HEK293T (cell line): ENCODE measurements at regions not wholly inside any gene's neighbourhood (a gene's known extent, or its start where the extent isn't known, plus 50 kb on each side); places are given as distances from the start of the nearest gene placed in this dataset.

ENCODE experiments used
- ARNT ChIP-seq: fragments of 450-650 bp; IDR thresholded peaks from 2 replicates; pipeline ENCODE4 v1.6.1; 2017; ENCODE audit warnings: mild to moderate bottlenecking
- BHLHE40 ChIP-seq: fragments of 450-650 bp; IDR thresholded peaks from 2 replicates; pipeline ENCODE4 v1.6.1; 2016; ENCODE audit warnings: mild to moderate bottlenecking, moderate library complexity, borderline replicate concordance
- CTBP1 ChIP-seq: fragments of 450-650 bp; IDR thresholded peaks from 2 replicates; pipeline ENCODE4 v1.6.1; 2016; ENCODE audit warnings: borderline replicate concordance
- FOXK2 ChIP-seq: fragments of 450-650 bp; IDR thresholded peaks from 2 replicates; pipeline ENCODE4 v1.6.1; 2016; ENCODE audit warnings: mild to moderate bottlenecking
- HDGF ChIP-seq: fragments of 450-650 bp; IDR thresholded peaks from 2 replicates; pipeline ENCODE4 v1.6.1; 2017; ENCODE audit warnings: antibody characterized with exemption, borderline replicate concordance
- L3MBTL2 ChIP-seq: fragments of 450-650 bp; conservative IDR thresholded peaks from 2 replicates; pipeline ENCODE4 v1.6.1; 2016; ENCODE audit warnings: mild to moderate bottlenecking
- LEF1 ChIP-seq: fragments of 450-650 bp; IDR thresholded peaks from 2 replicates; pipeline ENCODE4 v1.6.1; 2017; ENCODE audit warnings: mild to moderate bottlenecking, borderline replicate concordance
- SP1 ChIP-seq: fragments of 450-650 bp; IDR thresholded peaks from 2 replicates; pipeline ENCODE4 v1.6.1; 2017
- SUZ12 ChIP-seq: fragments of 450-650 bp; IDR thresholded peaks from 2 replicates; pipeline ENCODE4 v1.6.1; 2016; ENCODE audit warnings: mild to moderate bottlenecking
- TARDBP ChIP-seq: fragments of 450-650 bp; IDR thresholded peaks from 2 replicates; pipeline ENCODE4 v1.6.1; 2016
- ZNF384 ChIP-seq: fragments of 450-650 bp; IDR thresholded peaks from 2 replicates; pipeline ENCODE4 v1.6.1; 2016
- TF ChIP-seq, protein P1 (sequence below): fragments of 450-650 bp; IDR thresholded peaks from 2 replicates; pipeline ENCODE4 v1.6.1; 2016

DNA sequence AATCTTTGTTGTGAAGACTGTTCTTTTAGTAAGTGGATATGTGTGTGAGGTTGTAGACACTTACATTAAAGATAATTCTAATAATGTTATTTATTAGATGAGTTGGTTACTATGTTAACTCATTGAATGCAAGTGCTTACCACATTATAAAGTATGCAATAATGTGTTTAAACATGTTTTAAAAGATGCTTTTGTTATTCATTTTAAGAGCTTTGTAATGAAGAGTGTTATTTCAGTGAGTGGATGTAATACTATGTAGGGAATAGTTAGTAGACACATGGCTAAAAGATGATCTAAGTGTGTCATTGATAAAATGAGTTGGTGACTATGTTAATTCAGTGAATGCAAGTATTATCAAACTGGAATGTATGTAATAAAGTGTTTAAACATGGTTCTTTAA lies 70.0 kb upstream of the VOPP1 start:
- no peak for TF ChIP-seq SP1
- TF ChIP-seq ARNT: no peak
- TF ChIP-seq SUZ12: no peak
- no peak for TF ChIP-seq TARDBP
- TF ChIP-seq LEF1: no peak
- TF ChIP-seq ZNF384: no peak
- no peak for TF ChIP-seq L3MBTL2
- no peak for TF ChIP-seq CTBP1
- TF ChIP-seq HDGF: no peak
- TF ChIP-seq, protein P1, sequence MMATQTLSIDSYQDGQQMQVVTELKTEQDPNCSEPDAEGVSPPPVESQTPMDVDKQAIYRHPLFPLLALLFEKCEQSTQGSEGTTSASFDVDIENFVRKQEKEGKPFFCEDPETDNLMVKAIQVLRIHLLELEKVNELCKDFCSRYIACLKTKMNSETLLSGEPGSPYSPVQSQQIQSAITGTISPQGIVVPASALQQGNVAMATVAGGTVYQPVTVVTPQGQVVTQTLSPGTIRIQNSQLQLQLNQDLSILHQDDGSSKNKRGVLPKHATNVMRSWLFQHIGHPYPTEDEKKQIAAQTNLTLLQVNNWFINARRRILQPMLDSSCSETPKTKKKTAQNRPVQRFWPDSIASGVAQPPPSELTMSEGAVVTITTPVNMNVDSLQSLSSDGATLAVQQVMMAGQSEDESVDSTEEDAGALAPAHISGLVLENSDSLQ: no peak
- no peak for TF ChIP-seq FOXK2
- no peak for TF ChIP-seq BHLHE40
